OCI-M2 (cell line): ENCODE measurements at regions not wholly inside any gene's neighbourhood (a gene's known extent, or its start where the extent isn't known, plus 50 kb on each side); places are given as distances from the start of the nearest gene placed in this dataset.
"Not testable (repeated sequence)": the region's sequence is repeated elsewhere in the genome, so short reads cannot be mapped to it uniquely, and the experiment has no call there.

ENCODE experiments used
- DNase-seq: peaks from one replicate; lab custom pipeline; 2025; ENCODE audit not compliant: unreplicated experiment; lab: John Stamatoyannopoulos, UW

GRCh38 chr1:117753232-117753631 is 147.4 kb downstream of the TENT5C start:
- no peak for DNase-seq

- no peak for DNase-seq
These were observed 147.8 kb downstream of the TENT5C start for GRCh38 chr1:117753652-117754051.

GRCh38 chr1:117754061-117754969 is 148.5 kb downstream of the TENT5C start:
- DNase-seq, result no peak

GRCh38 chr1:117757668-117758067 is 151.8 kb downstream of the TENT5C start:
- DNase-seq, result no peak

- peak; percentile 26 for DNase-seq
These were observed 152.8 kb downstream of the TENT5C start for GRCh38 chr1:117758444-117759316.

GRCh38 chr1:117759535-117759934 is 153.7 kb downstream of the TENT5C start:
- no peak for DNase-seq

- no peak for DNase-seq
These were observed 154.2 kb downstream of the TENT5C start for GRCh38 chr1:117760069-117760468.

- DNase-seq, result no peak
These were observed 154.6 kb downstream of the TENT5C start for GRCh38 chr1:117760485-117760884.

- DNase-seq, result not testable (repeated sequence)
These were observed 161.7 kb downstream of the GDAP2 start for GRCh38 chr1:117767756-117768155.

GRCh38 chr1:117770981-117771531 is 158.4 kb downstream of the GDAP2 start:
- no peak for DNase-seq

- no peak for DNase-seq
These were observed 150.1 kb downstream of the GDAP2 start for GRCh38 chr1:117779364-117779763.

GRCh38 chr1:117780687-117781475 is 148.5 kb downstream of the GDAP2 start:
- DNase-seq, result no peak

GRCh38 chr1:117782056-117782455 is 147.4 kb downstream of the GDAP2 start:
- no peak for DNase-seq

- no peak for DNase-seq
These were observed 145.6 kb downstream of the GDAP2 start for GRCh38 chr1:117783606-117784396.

GRCh38 chr1:117788014-117788413 is 141.4 kb downstream of the GDAP2 start:
- no peak for DNase-seq

GRCh38 chr1:117793413-117793812 is 136.0 kb downstream of the GDAP2 start:
- no peak for DNase-seq

- DNase-seq, result no peak
These were observed 135.3 kb downstream of the GDAP2 start for GRCh38 chr1:117794073-117794472.

GRCh38 chr1:117795190-117795589 is 134.2 kb downstream of the GDAP2 start:
- DNase-seq, result no peak

GRCh38 chr1:117795792-117796191 is 133.6 kb downstream of the GDAP2 start:
- DNase-seq, result no peak

GRCh38 chr1:117796226-117796625 is 133.2 kb downstream of the GDAP2 start:
- DNase-seq, result no peak
